Activated CD4-positive, alpha-beta T cell treated with anti-CD3 and anti-CD28 coated beads for 1 hour (primary cell): ENCODE measurements at regions not wholly inside any gene's neighbourhood (a gene's known extent, or its start where the extent isn't known, plus 50 kb on each side); places are given as distances from the start of the nearest gene placed in this dataset.
"Not testable (repeated sequence)": the region's sequence is repeated elsewhere in the genome, so short reads cannot be mapped to it uniquely, and the experiment has no call there.

ENCODE experiments used
- DNase-seq: peaks from one replicate; pipeline ENCODE4 v3.0.0-alpha.2; 2020

DNA sequence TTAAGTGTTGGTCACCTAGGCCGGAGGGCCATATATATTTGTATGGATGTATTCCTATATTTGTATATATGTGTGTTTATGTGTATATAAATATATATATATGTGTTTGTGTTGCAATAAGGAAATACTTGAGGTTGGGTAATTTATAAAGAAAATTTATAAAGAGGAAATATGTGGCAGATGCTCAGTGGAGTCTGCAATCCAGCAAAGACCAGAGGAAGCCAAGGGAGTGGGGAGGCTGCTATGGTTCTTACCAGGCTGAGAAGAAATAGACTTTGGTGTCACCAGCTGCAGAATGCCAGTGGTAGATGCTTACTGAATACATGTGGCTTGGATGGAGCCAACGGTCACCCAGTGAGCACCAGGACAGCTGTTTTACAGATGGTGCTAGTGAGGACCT is 97.4 kb upstream of the ELOVL5 start:
- DNase-seq, result no peak

DNA sequence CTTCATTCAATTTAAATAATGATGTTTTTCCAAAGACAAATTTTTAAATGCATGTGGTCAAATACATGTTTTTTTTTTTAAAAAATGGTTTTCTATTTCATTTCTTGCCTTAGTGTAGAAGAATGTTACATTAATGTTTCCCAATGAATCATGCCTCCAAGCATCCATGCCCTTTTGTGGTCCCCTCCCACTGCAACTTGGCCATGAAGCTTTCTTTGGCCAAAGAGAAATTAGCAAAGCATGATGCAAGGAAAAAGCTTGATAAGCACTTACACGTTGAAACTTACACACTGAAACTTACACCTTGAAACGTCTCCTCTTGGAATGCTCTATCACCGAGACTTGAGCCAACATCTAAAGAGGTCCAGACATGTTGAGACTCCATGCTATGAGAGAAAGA is 93.0 kb upstream of the ELOVL5 start:
- no peak for DNase-seq

DNA sequence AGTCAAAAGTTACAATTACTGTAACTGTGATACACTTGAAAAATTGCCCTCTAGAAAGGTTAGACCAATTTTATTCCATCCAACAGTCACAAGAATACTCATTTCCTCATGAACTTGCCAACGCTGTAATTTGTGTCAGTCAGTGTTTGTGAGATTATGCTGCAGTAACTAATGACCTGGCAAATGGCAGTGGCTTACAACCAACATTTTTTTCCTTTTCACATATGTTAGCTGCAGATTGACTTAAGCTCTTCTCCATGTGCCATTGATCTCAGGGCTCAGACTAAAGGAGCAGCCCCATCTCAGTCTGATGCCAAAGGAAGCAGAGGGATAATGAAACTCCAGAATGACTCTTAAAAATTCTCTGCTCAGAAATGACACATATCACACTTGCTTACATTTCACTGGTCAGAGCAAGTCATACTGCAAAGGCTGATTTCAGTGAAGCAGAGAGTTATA is 92.3 kb upstream of the ELOVL5 start:
- no peak for DNase-seq

DNA sequence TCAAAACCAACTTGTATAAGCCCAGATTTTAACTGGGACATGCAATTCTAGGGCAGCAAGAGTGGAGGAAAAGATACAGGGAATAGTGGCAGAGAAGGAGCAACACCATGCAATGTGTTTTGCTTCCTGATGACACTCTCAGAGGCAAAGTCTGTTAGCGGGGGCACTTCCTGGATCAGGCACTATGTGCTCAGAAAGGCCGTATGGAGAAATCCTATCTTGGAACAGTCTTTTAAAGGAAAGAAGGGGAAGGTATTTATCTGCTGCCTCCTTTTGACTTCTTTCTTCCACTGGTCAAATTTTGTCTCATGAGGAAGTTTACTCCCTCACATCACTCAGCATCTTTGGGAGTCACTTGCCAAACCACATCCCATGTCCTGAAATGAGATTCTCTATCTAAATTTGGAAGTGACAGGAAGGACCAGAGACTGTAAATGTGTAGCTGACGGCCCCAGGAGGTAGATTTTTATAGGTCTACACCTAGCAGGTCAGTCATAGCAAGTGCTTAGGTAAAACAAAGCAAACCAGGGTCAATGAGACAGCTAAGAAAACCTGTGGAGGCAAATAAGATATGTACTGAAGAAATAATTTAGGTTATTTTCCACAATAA is 91.7 kb upstream of the ELOVL5 start:
- no peak for DNase-seq

DNA sequence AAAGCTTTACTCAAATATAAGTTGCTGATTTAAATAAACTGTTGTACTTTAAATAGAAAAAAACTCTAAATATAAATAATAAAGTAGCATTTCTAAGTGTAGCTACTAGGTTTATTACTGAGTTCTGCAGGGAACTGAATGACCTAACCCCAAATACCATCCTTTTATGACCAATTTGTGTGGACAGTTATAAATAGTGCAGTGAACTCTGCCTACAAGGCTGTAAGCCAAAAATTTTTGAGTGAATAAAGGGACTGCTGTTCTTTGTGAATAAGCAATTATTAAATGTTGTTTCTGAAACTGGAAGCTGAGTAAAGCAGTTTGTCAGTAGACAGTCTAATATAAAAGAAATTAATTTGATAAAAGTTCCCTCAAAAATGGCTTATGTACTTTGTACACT is 90.8 kb upstream of the ELOVL5 start:
- DNase-seq, result no peak

DNA sequence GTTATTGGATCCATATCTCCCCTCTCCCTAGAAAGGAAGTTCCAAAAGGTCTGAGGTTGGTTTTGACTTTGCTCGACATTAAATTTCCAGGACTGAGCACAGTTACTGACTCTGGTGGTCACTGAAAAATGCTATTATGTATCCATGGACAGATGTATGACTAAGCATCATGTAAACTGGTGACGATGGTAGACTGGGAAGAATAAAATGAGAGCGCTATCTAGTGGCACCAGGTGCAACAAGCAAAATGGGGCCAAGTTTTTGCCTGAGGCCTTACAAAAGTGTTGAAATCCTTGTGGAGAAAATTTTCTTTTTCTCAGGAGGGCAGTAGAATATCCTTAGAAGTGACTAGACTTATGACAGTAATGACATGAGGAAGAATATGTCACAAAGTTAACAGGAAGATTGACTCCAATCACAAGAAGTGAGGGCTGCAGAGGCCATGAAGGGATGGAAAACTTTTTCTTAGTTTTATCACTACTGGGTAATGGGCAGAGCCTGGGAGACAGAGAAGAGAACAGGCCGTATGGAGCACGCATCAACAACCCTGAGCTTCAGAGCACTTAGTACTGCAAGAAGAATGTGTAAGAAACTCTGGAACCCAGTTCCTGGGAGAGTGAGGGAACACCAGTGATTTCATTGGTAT is 88.9 kb upstream of the ELOVL5 start:
- DNase-seq, result no peak

DNA sequence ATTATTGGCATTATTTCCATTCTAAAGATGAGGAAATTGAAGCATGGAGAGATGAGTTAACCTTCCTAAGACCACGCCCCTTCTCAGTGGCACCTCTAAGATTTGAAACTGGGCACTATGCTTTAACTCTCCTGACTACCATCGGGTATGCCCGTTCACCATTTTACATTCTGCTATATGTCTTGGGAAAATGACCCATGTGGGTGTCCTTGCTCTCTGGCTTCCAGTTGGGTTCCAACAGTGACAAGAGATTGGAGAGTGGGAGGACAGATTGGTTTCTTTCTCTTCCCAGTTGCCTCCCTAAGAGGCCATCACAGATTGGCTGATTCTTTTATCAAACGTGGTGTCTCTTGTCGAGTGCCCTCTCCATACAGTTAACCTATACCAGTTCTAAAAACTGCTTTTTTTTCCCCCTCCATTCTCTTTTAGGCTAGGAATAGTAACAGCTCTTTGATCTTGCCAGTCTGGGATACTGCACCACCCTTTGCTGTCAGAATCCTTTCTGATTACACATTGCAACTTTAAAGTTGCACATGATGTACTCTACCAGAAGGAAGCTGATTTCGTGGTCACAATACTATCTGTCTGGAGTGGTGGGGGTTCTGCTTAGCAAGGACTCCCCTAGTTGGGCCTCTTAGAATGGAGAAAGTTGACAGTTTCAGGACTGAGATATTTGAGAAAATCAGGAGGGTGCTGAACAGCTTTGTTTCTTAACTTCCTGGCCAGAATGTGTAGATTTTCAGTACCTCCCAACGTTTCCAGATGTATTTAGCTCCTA is 88.0 kb upstream of the ELOVL5 start:
- no peak for DNase-seq

DNA sequence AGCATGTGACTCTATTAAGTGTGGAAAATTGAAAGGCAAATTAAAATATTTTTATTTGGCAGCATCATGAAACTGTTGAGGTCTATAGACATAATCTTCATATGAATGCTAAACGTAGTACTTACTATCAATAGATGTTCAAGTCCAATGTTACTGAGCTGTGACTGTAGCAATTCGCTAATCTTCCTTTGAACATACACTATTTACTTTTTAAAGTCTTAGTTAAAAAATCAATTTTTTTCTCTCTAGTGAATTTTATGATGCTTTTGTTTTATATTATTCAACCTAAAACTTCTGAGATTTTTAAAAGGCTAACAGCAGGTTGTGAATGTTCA is 85.2 kb upstream of the ELOVL5 start:
- DNase-seq, result no peak

DNA sequence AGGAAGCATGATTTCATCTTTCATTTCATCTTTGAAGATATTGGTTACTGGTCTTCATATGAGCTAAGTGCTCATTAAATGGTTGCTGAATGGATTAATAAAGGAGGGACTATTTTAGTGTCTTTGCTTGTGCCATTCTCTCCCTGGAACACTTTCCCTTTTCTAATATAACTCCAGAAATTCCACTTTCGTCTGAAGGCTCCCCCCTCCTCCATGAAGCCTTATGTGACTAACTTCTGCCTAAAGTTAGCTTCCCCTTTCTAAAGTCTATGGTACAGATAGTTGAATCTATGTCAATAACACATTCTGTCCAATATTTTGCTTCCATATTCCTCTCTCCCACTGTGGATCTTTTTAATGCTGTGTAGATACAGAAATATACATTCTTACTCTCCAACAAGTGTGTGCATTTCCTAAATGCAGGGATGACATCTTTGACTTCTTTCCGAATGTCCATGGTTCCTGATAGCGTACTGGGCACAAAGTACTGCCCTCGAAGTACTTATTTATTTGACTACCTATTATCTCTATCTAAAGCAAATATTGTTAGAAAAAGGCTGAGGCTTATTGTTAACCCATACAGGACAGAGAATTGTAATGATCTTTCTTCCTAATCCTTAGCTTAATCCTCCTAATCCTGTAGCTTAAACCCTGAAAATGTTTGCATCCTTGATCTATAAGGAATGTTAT is 84.7 kb upstream of the ELOVL5 start:
- DNase-seq, result no peak

DNA sequence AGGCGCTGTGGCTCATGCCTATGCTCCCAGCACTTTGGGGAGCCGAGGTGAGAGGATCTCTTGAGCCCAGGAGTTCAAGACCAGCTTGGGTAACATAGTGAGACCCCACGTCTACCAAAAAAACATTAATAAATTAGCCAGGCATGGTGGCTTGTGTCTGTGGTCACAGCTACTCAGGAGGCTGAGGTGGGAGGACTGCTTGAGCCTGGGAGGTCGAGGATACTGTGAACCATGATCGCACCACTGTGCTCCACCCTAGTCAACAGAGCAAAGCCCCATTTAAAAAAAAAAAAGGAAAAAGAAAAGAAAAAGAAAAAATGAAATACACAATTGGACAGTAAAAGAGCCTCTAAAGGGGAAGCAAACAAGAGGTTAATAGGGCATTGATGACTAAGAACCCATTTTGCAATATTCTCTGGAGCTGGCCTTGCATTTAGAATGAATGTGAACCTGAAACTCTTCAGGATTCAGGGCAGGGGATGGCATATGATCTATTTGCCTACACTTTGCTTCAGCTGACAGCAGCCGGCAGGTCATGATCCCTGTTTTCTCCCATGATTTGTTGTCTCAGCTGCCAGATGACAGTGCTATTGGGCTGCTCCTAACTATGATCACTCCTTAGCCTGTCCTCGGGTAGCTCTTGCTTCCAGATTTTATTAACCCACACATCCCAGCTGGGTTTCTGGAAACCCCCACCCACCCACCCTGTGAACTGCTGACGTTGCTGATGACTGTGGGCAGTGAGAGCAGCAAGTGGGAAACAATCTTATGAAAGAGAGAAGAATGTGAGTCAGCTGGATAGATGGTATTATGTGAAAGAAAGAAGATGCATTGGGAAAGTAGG is 83.8 kb upstream of the ELOVL5 start:
- DNase-seq, result no peak

DNA sequence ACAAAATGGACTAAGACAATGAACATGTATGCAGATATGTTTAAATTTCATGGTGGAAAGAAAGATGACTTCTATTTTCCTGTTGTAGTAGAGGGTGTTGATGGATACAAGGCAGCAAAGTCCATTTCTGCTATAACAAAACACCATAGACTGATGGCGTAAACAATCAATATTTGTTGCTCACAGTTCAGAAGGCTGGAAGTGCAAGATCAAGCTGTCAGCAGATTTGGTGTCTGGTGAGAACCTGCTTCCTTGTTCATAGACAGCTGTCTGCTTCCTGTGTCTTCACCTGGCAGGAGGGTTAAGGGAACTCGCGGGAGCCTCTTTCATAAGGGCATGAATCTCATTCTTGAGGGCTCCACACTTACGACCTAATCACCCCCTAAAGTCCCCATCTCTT is 83.0 kb upstream of the ELOVL5 start:
- DNase-seq, result no peak

DNA sequence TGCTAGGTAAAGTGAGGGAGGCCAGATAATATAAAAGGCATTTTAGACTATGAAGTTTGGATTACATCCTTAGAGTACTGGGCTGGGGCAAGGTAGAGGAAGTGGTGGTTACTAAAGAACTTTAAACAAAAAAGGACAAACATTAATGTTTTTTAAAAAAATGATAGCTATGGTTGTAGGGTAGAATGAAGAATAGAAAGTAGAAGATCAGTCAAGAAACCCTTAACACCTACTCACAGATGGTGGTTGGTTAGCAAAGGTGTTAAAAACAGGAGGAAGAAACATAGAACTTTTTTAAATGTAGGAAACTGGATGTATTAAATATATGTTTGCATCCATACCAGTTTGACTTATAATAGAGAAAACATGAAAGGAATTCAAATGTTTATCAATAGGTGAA is 80.7 kb upstream of the ELOVL5 start:
- no peak for DNase-seq

DNA sequence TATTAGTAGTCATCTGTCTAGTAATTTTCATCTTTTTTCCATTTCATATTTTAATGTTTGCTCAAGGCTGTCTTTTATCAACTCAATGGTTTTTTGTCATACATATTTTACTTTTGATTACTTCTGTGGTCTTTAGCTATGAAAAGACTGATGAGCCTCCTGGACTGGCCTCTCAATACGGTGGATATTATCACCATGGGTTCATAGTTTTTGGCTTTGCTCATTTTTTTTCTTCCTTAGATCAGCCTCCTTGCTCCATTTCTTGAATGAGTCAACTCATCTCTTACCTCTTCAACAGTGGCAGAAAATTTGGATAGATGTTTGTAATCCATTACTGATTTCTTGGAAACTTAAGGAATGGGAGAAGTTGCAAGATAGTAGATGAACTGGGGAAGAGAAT is 80.1 kb upstream of the ELOVL5 start:
- no peak for DNase-seq

DNA sequence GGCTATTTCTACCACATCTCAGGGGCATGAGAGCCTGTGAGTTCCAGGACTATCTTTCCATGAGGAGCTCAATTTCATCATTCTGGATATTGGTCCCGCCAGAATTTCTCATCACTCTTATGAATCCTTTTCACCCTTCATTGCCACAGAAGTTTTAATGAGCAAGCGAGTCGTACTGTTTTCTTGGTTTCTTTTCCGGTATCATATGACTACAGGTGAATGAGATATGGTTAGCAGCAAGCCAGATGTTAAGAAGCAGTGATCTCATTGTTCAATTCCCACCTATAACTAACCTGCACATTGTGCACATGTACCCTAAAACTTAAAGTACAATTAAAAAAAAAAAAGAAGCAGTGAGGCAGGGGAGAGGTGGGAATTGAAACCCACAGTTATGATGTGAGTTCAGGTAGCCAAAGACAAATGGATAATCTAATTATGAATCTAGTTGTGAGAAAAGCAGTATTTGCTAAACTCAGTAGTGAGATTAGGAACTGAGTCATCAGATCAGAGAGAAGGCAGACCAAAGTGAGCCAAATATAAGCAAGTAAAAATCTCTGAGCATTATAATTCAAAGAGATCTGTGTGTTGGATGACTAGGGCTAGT is 78.0 kb upstream of the ELOVL5 start:
- DNase-seq, result no peak

DNA sequence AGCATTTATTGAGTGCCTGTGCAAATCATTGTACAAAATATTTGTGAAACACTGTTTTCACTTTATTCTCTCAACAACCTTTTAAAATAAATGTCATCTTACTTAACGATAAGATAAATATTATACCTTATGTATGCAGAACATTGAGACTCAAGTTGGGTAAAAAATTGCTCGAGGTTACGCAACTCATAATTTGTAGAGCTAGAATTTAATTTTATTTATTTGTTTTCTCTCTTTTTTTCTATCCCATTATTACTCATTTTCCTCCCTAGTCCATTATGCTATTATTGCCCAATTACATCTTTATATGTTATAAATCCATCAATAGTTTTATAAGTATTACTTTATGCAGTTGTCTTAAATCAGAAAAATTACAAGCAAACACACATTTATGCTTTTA is 77.4 kb upstream of the ELOVL5 start:
- no peak for DNase-seq

DNA sequence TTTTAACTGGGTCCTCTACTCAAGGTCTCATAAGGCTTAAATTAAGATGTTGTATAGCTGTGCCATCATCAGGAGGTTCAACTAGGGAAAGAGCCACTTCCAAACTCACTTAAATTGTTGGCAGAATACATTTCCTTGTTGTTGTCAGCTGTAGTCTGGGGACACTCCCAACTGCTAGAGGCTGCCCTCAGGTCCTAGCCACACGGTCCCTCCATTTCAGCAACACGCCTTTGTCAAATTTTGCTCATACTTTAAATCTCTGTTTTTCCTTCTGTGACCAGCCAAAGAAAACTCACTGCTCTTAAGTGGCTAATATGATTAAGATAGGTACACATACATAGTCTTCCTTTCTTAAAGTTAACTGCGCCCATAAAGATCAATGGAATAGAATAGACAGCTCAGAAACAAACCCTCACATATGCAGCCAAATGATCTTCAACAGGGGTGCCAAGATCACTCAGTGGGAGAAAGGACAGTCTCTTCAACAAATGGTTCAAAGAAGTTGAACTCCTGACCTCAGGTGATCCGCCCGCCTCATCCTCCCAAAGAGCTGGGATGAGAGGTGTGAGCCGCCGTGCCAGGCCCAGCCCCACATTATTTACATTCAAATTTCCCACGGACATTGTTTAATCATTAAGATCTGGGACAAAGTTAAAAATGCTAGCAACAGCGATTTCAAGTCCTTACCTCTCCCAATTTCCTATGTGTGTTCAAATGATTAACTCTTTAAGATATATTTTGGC is 76.4 kb upstream of the ELOVL5 start:
- DNase-seq, result no peak

DNA sequence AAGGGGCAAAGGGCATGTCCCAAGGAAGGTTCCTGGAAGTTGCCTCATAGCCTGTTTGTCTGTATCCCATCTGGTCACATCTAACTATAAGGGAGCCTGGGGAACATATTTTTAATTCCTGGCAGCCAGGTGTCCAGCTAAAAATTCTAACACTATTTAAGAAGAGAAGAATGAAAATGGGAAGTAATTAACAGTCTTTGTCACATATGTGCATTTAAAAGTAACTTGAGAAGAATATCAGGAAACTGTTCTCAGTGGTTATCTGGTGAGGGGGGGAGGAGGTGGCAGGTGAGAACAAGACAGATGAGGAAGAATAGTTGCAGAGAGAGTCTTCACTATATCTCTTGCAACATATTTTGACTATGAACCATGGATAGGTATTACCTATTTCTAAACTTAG is 75.5 kb upstream of the ELOVL5 start:
- no peak for DNase-seq

DNA sequence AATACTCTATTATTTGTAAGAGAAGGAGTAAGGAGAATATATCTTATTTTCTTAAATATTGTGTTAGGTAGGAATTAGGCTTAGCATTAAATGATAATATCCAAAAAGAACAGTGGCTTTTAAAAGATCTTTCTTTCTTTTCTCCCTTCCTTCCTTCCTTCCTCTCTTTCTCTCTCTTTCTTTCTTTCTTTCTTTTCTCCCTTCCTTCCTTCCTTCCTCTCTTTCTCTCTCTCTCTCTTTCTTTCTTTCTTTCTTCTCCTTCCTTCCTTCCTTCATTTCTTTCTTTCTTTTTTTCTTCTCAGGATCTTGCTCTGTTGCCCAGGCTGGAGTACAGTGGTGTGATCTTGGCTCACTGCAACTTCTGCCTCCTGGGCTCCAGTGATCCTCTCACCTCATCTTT is 74.8 kb upstream of the ELOVL5 start:
- DNase-seq, result not testable (repeated sequence)

DNA sequence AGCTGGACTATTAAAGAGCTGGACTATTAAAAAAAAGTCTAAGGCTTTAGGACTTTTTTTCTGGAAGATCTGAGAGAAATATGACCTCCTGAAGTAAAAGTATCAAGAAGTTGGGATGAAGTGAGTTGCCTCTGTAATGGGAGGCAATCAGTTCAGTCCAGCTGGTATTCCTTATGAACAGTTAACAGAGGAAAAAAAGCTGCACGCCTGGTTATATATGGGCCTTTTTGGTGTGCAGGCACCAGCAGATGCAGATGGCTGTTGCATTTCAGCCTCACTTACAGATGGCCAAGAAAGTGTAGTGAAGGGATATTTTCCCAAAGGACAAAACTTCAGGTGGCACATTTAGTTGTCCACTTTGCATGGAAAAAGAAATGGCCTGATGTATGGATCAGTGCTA is 70.3 kb upstream of the ELOVL5 start:
- DNase-seq, result no peak

DNA sequence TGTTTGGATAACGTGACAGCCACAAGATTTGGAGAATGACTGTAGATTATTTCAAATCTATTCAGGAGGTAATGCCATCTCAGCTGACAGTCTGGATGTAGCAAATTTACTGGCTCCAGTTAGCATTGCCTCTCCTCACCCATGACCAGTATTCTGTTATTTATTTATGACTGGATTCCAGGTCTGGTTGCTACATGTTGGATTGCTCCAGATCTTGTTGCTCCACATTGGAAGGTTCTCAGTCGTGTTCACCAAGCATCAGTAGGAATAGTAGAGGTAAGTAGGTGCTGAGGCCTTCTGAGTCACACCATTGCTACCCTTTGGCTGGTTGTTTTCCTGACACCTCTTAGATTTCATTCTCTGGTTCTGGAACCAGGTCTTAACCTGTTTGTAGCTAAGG is 69.5 kb upstream of the ELOVL5 start:
- no peak for DNase-seq

DNA sequence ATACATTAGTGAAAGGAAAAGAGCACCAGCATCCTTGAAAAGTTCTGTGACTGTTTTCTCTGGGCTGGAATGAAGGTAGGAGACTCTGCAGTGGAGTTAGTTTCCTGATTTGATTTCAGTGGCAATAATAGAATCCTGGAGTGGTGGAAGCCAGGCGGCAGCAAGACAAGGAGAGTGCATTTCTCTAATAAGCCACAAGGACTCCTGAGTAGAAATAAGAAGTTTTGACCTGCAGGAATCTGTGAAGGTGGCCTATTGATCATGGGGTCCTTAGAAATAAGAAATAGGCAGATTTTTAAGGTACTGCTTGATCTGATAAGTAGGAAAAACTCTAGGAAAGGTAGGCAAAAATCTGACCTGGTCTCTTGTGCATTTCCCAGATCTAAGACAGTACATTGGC is 68.4 kb upstream of the ELOVL5 start:
- DNase-seq, result no peak

DNA sequence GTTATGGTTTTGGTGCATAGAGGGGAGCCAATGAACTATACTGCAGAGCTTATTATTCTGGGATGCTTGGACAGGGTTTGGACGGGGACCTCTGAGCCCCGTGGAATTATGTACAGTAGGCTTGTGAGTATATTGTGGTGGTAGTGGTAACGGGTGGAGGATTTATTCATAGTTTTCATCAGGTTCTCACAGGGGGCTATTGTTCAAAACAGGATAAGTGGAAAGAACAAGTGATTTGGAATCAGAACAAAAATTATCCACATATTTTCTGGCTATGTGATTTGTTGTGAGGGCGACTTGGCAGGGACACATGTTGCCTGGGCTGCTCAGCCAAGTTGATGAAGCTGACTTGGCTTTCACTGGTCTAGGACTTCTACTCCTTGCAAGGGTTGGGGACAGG is 64.6 kb upstream of the ELOVL5 start:
- no peak for DNase-seq
